OCI-LY1 (cell line): ENCODE measurements at regions not wholly inside any gene's neighbourhood (a gene's known extent, or its start where the extent isn't known, plus 50 kb on each side); places are given as distances from the start of the nearest gene placed in this dataset.

ENCODE experiments used
- H2AFZ ChIP-seq: fragments of 200-600 bp; sonication (generic), shearing (Covaris generic); 2 replicates; pipeline ENCODE4 v1.6.0; 2014; ENCODE audit warnings: antibody characterized with exemption, mild to moderate bottlenecking, low read length
- H3F3A ChIP-seq: fragments of 200-600 bp; sonication (generic), shearing (Covaris generic); 2 replicates; pipeline ENCODE4 v1.6.0; 2014; ENCODE audit warnings: mild to moderate bottlenecking, antibody characterized with exemption, low read length, moderate library complexity; ENCODE audit not compliant: insufficient read depth
- H3K27ac ChIP-seq: fragments of 200-600 bp; sonication (generic); 2 replicates; pipeline ENCODE4 v1.5.1; 2014; ENCODE audit warnings: low read length, mixed run types, mild to moderate bottlenecking, low read depth; ENCODE audit not compliant: poor library complexity, severe bottlenecking
- H3K27me3 ChIP-seq: fragments of 200-600 bp; sonication (generic); 2 replicates; pipeline ENCODE4 v1.6.0; 2014; ENCODE audit warnings: antibody characterized with exemption, mild to moderate bottlenecking, low read length, moderate library complexity; ENCODE audit not compliant: insufficient read depth
- H3K36me3 ChIP-seq: fragments of 200-600 bp; sonication (generic); 2 replicates; pipeline ENCODE4 v1.6.1; 2014; ENCODE audit warnings: mild to moderate bottlenecking, antibody characterized with exemption, low read length, moderate library complexity, mixed read lengths; ENCODE audit not compliant: insufficient read depth
- H3K4me1 ChIP-seq: fragments of 200-600 bp; sonication (generic); 2 replicates; pipeline ENCODE4 v1.5.1; 2014; ENCODE audit warnings: mild to moderate bottlenecking, low read length, moderate library complexity; ENCODE audit not compliant: insufficient read depth, severe bottlenecking
- H3K4me2 ChIP-seq: fragments of 200-600 bp; sonication (generic), shearing (Covaris generic); 2 replicates; pipeline ENCODE4 v1.6.1; 2014; ENCODE audit warnings: low read length
- H3K4me3 ChIP-seq: fragments of 200-600 bp; sonication (generic); 2 replicates; pipeline ENCODE4 v1.5.1; 2014; ENCODE audit warnings: low read length, low read depth, mild to moderate bottlenecking, mixed read lengths; ENCODE audit not compliant: poor library complexity, severe bottlenecking
- H3K79me2 ChIP-seq: fragments of 200-600 bp; shearing (Covaris generic); 2 replicates; pipeline ENCODE4 v1.6.1; 2016; ENCODE audit warnings: mixed run types, low read length, mixed read lengths; ENCODE audit not compliant: insufficient read depth
- H3K9ac ChIP-seq: fragments of 200-600 bp; sonication (generic), shearing (Covaris generic); 2 replicates; pipeline ENCODE4 v1.6.1; 2014; ENCODE audit warnings: mild to moderate bottlenecking, low read length, mixed read lengths
- H3K9me2 ChIP-seq: fragments of 200-600 bp; sonication (generic), shearing (Covaris generic); 2 replicates; pipeline ENCODE4 v1.6.1; 2014; ENCODE audit warnings: low read depth, mild to moderate bottlenecking, low read length, mixed read lengths
- H3K9me3 ChIP-seq: fragments of 200-600 bp; shearing (Covaris generic); 2 replicates; pipeline ENCODE4 v1.6.1; 2014; ENCODE audit warnings: low read length, mixed read lengths
- H4K20me1 ChIP-seq: fragments of 200-600 bp; sonication (generic), shearing (Covaris generic); 2 replicates; pipeline ENCODE4 v1.6.0; 2016; ENCODE audit warnings: mild to moderate bottlenecking, low read length; ENCODE audit not compliant: insufficient read depth
- EZH2 ChIP-seq: fragments of 200-600 bp; sonication (generic), shearing (Covaris generic); IDR thresholded peaks from 2 replicates; pipeline ENCODE4 v1.8.0; 2017; ENCODE audit warnings: borderline replicate concordance, mixed run types, mild to moderate bottlenecking, antibody characterized with exemption, low read length, moderate library complexity, mixed read lengths
- TF ChIP-seq, protein P1 (sequence below): fragments of 200-600 bp; sonication (generic), shearing (Covaris generic); IDR thresholded peaks from 2 replicates; pipeline ENCODE4 v1.5.1; 2017; ENCODE audit warnings: mild to moderate bottlenecking, antibody characterized with exemption, low read length, moderate library complexity, mixed read lengths

DNA sequence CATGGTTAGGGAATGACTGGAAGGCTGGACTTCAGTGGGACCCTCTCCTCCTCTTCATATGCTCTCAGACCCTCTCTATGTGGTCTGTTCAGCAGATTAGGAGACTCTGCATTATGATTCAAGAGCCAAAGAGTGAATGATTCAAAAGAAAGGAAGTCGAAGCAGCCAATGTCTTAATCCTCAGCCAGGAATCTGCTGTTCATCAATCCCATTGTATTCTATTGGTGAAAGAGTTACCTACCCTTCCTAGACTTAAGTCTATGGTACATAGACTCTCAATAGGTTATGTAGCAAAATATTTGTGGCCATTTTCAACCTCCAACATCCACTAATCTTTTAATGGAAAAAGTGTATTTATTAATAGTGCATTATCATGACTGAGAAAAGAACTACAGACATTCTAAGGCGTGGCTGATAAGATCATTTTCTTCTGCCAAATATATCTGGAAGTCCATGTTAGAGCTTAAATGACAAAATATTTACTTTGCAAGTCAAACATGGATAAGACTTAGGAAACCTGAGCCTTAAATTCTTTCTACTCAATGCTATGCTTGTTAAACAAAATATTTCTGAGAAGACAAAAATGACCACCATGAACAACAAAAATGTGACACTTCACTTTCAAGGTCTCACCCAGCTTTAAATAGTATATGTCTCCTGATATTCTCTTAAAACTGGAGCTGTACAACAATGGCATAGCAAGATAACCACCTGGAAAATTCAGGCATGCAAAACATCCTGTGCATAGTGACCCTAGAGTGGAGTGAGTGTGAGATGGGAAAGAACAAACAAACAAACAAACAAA, 1100.6 kb downstream of the GALC start:
- no peak overlapping the region for H3K9ac ChIP-seq
- TF ChIP-seq, protein P1, sequence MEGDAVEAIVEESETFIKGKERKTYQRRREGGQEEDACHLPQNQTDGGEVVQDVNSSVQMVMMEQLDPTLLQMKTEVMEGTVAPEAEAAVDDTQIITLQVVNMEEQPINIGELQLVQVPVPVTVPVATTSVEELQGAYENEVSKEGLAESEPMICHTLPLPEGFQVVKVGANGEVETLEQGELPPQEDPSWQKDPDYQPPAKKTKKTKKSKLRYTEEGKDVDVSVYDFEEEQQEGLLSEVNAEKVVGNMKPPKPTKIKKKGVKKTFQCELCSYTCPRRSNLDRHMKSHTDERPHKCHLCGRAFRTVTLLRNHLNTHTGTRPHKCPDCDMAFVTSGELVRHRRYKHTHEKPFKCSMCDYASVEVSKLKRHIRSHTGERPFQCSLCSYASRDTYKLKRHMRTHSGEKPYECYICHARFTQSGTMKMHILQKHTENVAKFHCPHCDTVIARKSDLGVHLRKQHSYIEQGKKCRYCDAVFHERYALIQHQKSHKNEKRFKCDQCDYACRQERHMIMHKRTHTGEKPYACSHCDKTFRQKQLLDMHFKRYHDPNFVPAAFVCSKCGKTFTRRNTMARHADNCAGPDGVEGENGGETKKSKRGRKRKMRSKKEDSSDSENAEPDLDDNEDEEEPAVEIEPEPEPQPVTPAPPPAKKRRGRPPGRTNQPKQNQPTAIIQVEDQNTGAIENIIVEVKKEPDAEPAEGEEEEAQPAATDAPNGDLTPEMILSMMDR: no peak
- no peak for TF ChIP-seq EZH2

DNA sequence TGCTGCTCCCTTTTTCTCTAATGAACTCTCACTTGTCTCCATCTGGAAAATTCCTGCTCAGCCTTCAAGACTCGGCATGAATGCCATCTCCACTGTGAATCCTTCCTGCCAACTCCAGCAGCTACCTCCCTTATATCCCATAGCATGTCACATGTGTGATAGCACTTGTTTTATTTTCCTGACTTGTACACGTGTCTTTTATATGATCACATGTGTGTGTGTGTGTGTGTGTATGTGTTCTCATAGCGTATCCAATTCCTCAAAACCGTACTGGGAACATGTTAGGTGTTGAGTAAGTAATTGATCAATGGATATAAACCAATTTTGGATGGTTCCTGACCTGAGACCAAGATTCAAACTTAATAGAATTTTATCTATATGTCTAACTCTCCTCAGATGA, 1107.7 kb downstream of the GALC start:
- H3K36me3 ChIP-seq: no peaks in the 10 kb centered on the region
- no peak overlapping the region for H3K9ac ChIP-seq
- no peaks in the 10 kb centered on the region for H3F3A ChIP-seq

More for the DNA sequence above, 1100.6 kb downstream of the GALC start:
- H4K20me1 ChIP-seq: no peaks in the 10 kb centered on the region
- no peaks in the 10 kb centered on the region for H3K36me3 ChIP-seq
- H3K79me2 ChIP-seq: no peaks in the 10 kb centered on the region
- no peaks in the 10 kb centered on the region for H3K9me2 ChIP-seq
- H3F3A ChIP-seq: no peaks in the 10 kb centered on the region
- no peak overlapping the region for H3K4me3 ChIP-seq
- no peak overlapping the region for H3K27ac ChIP-seq
- no peaks in the 10 kb centered on the region for H3K9me3 ChIP-seq
- H3K27me3 ChIP-seq: no peaks in the 10 kb centered on the region
- H2AFZ ChIP-seq: no peak overlapping the region
- no peaks in the 10 kb centered on the region for H3K4me1 ChIP-seq
- no peak overlapping the region for H3K4me2 ChIP-seq

DNA sequence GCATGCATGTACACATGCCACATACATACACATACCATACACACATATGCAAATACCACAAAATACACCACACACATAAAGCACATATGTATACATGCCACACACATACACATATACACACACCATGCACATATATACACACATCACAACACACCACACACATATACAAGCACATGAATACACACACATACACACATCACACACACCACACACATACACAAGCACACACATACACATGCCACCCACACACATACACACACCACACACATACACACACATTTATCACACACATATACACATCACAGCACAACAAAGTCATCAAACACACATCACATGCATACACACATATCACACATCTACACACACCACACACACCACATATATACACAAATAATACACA, 1108.5 kb downstream of the GALC start:
- Histone ChIP-seq H3K9ac (no peak overlapping the region), H3K4me3 (no peak overlapping the region), H3K4me1 (no peaks in the 10 kb centered on the region), H4K20me1 (no peaks in the 10 kb centered on the region), H3K36me3 (no peaks in the 10 kb centered on the region), H3K9me3 (no peaks in the 10 kb centered on the region), H3K9me2 (no peaks in the 10 kb centered on the region), H2AFZ (no peak overlapping the region), H3K27me3 (no peaks in the 10 kb centered on the region), H3K79me2 (no peaks in the 10 kb centered on the region), H3K27ac (no peak overlapping the region), H3F3A (no peaks in the 10 kb centered on the region), H3K4me2 (no peak overlapping the region)
- TF ChIP-seq, protein P1: no peak
- TF ChIP-seq EZH2: no peak

More for the DNA sequence above, 1107.7 kb downstream of the GALC start:
- no peaks in the 10 kb centered on the region for H3K4me1 ChIP-seq
- no peak overlapping the region for H2AFZ ChIP-seq
- no peaks in the 10 kb centered on the region for H3K9me3 ChIP-seq
- H4K20me1 ChIP-seq: no peaks in the 10 kb centered on the region
- no peaks in the 10 kb centered on the region for H3K27me3 ChIP-seq
- H3K27ac ChIP-seq: no peak overlapping the region
- TF ChIP-seq, protein P1: no peak
- TF ChIP-seq EZH2: no peak
- H3K4me3 ChIP-seq: no peak overlapping the region
- no peaks in the 10 kb centered on the region for H3K9me2 ChIP-seq
- H3K79me2 ChIP-seq: no peaks in the 10 kb centered on the region
- no peak overlapping the region for H3K4me2 ChIP-seq
